ENCODE measurements at regions not wholly inside any gene's neighbourhood (a gene's known extent, or its start where the extent isn't known, plus 50 kb on each side); places are given as distances from the start of the nearest gene placed in this dataset.
"Not testable (repeated sequence)": the region's sequence is repeated elsewhere in the genome, so short reads cannot be mapped to it uniquely, and the experiment has no call there.

- TF ChIP-seq CTCF, EP300 (IDR thresholded peaks at IDR 0.05): not testable (repeated sequence)
Observed at GRCh38 chr13:73640476-73641179, 493.6 kb downstream of the KLF12 start.

All from ovary (tissue), 3 donors.